DMS 273 (cell line): ENCODE measurements at regions not wholly inside any gene's neighbourhood (a gene's known extent, or its start where the extent isn't known, plus 50 kb on each side); places are given as distances from the start of the nearest gene placed in this dataset.
A peak's percentile ranks its signal among the peaks of the same experiment; 100 is the strongest.

Experiments
- DNase-seq: peaks from one replicate; lab custom pipeline; 2025; ENCODE audit not compliant: unreplicated experiment; lab: John Stamatoyannopoulos, UW

- DNase-seq: peak; percentile 25
Observed at GRCh38 chr11:127574478-127574877, 573.9 kb upstream of the KIRREL3 start.

GRCh38 chr11:127568891-127569290 lies 568.3 kb upstream of the KIRREL3 start:
- DNase-seq: no peak

- no peak for DNase-seq
Observed at GRCh38 chr11:127567237-127567932, 566.8 kb upstream of the KIRREL3 start.

GRCh38 chr11:127564810-127565209 lies 564.2 kb upstream of the KIRREL3 start:
- no peak for DNase-seq

GRCh38 chr11:127559978-127560377 lies 559.4 kb upstream of the KIRREL3 start:
- DNase-seq: peak; percentile 40

GRCh38 chr11:127552446-127552845 lies 551.9 kb upstream of the KIRREL3 start:
- DNase-seq: no peak

GRCh38 chr11:127531167-127531566 lies 530.6 kb upstream of the KIRREL3 start:
- DNase-seq: no peak

GRCh38 chr11:127528297-127528696 lies 527.7 kb upstream of the KIRREL3 start:
- DNase-seq: no peak

- DNase-seq: peak; percentile 11
Observed at GRCh38 chr11:127524618-127525017, 524.0 kb upstream of the KIRREL3 start.

- DNase-seq: no peak
Observed at GRCh38 chr11:127521413-127521812, 520.8 kb upstream of the KIRREL3 start.

GRCh38 chr11:127507851-127508250 lies 507.3 kb upstream of the KIRREL3 start:
- no peak for DNase-seq

GRCh38 chr11:127506647-127507046 lies 506.1 kb upstream of the KIRREL3 start:
- no peak for DNase-seq

GRCh38 chr11:127506126-127506525 lies 505.6 kb upstream of the KIRREL3 start:
- DNase-seq: no peak

- no peak for DNase-seq
Observed at GRCh38 chr11:127496165-127496564, 495.6 kb upstream of the KIRREL3 start.

- peak; percentile 51 for DNase-seq
Observed at GRCh38 chr11:127493330-127494022, 492.9 kb upstream of the KIRREL3 start.

- DNase-seq: no peak
Observed at GRCh38 chr11:127492029-127492428, 491.5 kb upstream of the KIRREL3 start.

GRCh38 chr11:127491589-127491988 lies 491.0 kb upstream of the KIRREL3 start:
- no peak for DNase-seq

- DNase-seq: no peak
Observed at GRCh38 chr11:127490896-127491295, 490.3 kb upstream of the KIRREL3 start.

- DNase-seq: no peak
Observed at GRCh38 chr11:127485541-127485940, 485.0 kb upstream of the KIRREL3 start.

- DNase-seq: no peak
Observed at GRCh38 chr11:127481391-127481790, 480.8 kb upstream of the KIRREL3 start.

GRCh38 chr11:127478826-127479225 lies 478.3 kb upstream of the KIRREL3 start:
- no peak for DNase-seq

GRCh38 chr11:127474766-127475165 lies 474.2 kb upstream of the KIRREL3 start:
- DNase-seq: no peak

GRCh38 chr11:127472505-127472904 lies 471.9 kb upstream of the KIRREL3 start:
- no peak for DNase-seq
